ENCODE measurements at regions not wholly inside any gene's neighbourhood (a gene's known extent, or its start where the extent isn't known, plus 50 kb on each side); places are given as distances from the start of the nearest gene placed in this dataset.

DNA sequence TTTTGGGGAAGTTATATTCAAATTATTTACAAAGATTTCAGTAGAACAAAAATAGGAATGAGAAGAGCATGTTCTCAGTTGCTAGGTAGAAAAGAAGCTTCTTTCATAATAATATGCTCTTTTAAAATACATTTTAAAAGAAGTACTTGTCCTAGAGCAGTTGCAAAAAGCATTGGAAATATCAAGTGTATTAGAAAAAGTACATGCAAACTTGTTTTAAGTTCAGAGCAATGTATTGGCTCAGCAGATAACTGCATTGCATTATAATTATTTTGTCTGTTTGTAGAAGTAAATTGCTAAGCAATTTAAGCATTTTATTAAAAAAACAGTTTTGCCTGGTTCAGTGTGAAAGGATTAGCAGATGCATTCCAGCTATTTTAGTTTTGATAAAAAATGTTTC lies 806.4 kb downstream of the USP25 start:
- no peaks in the 10 kb centered on the region for H3K4me1 ChIP-seq
- intact Hi-C loops (cut with DNase I; ENCODE audit: low total_unique reads): no loop called here
- H3K27me3 ChIP-seq (replicated peaks in 1 of 7): no peaks in the 10 kb centered on the region
- peaks cover 0 to 9% (median 0%) of the 10 kb centered on the region in 8 donors for H3K9me3 ChIP-seq
- no peak overlapping the region for H3K4me3 ChIP-seq
- H3K27ac ChIP-seq: no peak overlapping the region
- TF ChIP-seq POLR2AphosphoS5 (IDR thresholded peaks at IDR 0.05): no peak
- TF ChIP-seq, protein P1, sequence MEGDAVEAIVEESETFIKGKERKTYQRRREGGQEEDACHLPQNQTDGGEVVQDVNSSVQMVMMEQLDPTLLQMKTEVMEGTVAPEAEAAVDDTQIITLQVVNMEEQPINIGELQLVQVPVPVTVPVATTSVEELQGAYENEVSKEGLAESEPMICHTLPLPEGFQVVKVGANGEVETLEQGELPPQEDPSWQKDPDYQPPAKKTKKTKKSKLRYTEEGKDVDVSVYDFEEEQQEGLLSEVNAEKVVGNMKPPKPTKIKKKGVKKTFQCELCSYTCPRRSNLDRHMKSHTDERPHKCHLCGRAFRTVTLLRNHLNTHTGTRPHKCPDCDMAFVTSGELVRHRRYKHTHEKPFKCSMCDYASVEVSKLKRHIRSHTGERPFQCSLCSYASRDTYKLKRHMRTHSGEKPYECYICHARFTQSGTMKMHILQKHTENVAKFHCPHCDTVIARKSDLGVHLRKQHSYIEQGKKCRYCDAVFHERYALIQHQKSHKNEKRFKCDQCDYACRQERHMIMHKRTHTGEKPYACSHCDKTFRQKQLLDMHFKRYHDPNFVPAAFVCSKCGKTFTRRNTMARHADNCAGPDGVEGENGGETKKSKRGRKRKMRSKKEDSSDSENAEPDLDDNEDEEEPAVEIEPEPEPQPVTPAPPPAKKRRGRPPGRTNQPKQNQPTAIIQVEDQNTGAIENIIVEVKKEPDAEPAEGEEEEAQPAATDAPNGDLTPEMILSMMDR (IDR thresholded peaks at IDR 0.05 in 8 of 11, conservative IDR thresholded peaks at IDR 0.05 in 3 of 11): no peak
- TF ChIP-seq POLR2A (IDR thresholded peaks at IDR 0.05): no peak
- DNase-seq: no peak
- no peaks in the 10 kb centered on the region for H3K36me3 ChIP-seq

DNA sequence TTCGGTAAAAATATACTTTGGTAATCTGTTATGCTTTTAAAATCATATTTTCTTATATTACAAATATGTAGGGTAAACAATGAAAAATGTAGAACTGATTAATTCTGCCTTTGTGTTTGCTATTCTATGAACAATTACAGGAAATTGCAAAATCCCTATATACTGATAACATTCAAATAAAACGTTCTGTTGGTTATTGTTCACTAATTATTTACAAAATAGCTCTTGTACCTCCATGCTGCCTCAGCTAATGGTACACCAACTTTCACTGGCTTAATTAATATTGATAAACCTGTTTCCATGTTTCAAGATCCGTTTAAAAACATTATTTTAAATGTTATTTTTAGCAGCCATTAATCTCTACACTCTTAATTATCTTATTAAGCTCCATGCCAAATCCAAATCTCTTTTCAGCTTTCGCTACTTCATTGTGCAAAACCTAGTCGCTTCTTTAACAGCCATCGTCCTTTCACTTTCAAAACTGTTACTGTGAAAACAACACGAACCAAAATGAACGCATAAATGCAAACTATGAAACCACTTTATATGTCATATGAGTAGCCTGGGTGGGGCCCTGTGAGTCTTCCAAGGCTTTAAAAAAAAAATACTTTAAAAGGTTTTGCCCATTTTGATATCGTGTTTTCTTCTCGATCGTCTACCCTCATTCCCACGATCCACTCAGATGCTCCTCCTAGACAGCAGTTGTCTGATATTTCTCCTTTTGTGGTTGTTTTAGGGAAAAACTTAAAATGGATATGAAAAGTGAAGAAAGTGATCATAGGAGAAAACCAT lies 807.1 kb downstream of the USP25 start:
- H3K4me3 ChIP-seq: no peak overlapping the region
- peaks cover 0 to 2% (median 0%) of the 10 kb centered on the region in 8 donors for H3K9me3 ChIP-seq
- no peak for TF ChIP-seq POLR2AphosphoS5 (IDR thresholded peaks at IDR 0.05)
- TF ChIP-seq, protein P1 (IDR thresholded peaks at IDR 0.05 in 8 of 11, conservative IDR thresholded peaks at IDR 0.05 in 3 of 11): no peak
- no peak for TF ChIP-seq POLR2A (IDR thresholded peaks at IDR 0.05)
- H3K4me1 ChIP-seq: no peaks in the 10 kb centered on the region
- 78 to 91% (median 85%) methylated on average over 12 of the region's 12 CpGs for WGBS, 5 donors
- H3K27me3 ChIP-seq (replicated peaks in 1 of 7): no peaks in the 10 kb centered on the region
- intact Hi-C loops (cut with DNase I; ENCODE audit: low total_unique reads): no loop called here
- DNase-seq: no peak
- no peak overlapping the region for H3K27ac ChIP-seq
- no peaks in the 10 kb centered on the region for H3K36me3 ChIP-seq

DNA sequence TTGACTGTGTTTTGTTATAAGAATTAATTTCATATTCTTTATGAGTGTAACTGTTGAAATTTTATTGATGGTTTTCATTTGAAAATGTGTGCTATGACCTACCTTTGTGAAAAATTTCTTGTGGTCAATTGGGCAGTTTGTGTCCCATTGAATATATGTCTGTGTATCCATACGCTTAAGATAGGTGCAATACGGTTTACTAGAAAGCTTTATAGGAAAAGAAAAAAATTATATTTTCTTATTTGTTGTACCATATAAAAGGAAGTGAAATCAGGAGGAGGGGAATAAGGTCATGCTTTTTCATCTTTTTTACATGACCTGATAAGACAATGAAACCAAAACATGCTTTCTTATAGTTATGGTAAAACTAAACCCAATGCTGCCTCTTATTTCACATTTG lies 807.7 kb downstream of the USP25 start:
- TF ChIP-seq, protein P1 (IDR thresholded peaks at IDR 0.05 in 8 of 11, conservative IDR thresholded peaks at IDR 0.05 in 3 of 11): no peak
- TF ChIP-seq POLR2A (IDR thresholded peaks at IDR 0.05) (no peak), POLR2AphosphoS5 (IDR thresholded peaks at IDR 0.05) (no peak)

DNA sequence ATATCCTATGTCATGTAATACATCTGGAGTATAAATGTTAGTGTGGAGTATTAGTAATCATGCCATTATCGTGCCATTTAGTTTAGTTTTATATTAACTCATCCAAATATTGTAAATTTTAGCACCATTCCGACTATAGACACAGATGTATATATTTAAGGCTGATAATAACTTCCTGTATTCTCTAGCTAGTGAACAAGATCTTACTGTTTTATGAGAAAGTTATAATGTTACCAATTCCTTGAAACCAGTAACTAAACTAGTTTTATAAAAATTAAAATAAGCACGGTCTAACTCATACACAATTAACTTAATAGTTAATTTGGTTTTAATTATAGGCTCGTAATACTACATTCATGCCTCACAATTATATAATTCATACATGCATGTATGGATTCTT lies 808.6 kb downstream of the USP25 start:
- no peak overlapping the region for H3K27ac ChIP-seq

More for the DNA sequence above, 807.7 kb downstream of the USP25 start:
- Histone ChIP-seq H3K9me3 (no peaks in the 10 kb centered on the region), H3K4me1 (no peaks in the 10 kb centered on the region), H3K4me3 (no peak overlapping the region), H3K36me3 (no peaks in the 10 kb centered on the region), H3K27me3 (replicated peaks in 1 of 7) (no peaks in the 10 kb centered on the region), H3K27ac (no peak overlapping the region)
- 94 to 97% (median 96%) methylated on average over 2 of the region's 2 CpGs for whole genome bisulfite sequencing, 5 donors
- no peak for DNase-seq
- intact Hi-C loops (cut with DNase I; ENCODE audit: low total_unique reads): no loop called here

More for the DNA sequence above, 808.6 kb downstream of the USP25 start:
- WGBS, 5 donors: 67 to 88% (median 78%) methylated on average over 4 of the region's 4 CpGs
- no peak overlapping the region for H3K4me3 ChIP-seq
- TF ChIP-seq POLR2A (IDR thresholded peaks at IDR 0.05) (no peak), POLR2AphosphoS5 (IDR thresholded peaks at IDR 0.05) (no peak)
- TF ChIP-seq, protein P1 (IDR thresholded peaks at IDR 0.05 in 8 of 11, conservative IDR thresholded peaks at IDR 0.05 in 3 of 11): no peak
- H3K9me3 ChIP-seq: no peaks in the 10 kb centered on the region
- no peaks in the 10 kb centered on the region for H3K36me3 ChIP-seq
- no peaks in the 10 kb centered on the region for H3K27me3 ChIP-seq (replicated peaks in 1 of 7)
- intact Hi-C loops (cut with DNase I; ENCODE audit: low total_unique reads): no loop called here
- no peak for DNase-seq
- no peaks in the 10 kb centered on the region for H3K4me1 ChIP-seq

All from spleen (tissue), 11 donors.